ENCODE measurements at regions not wholly inside any gene's neighbourhood (a gene's known extent, or its start where the extent isn't known, plus 50 kb on each side); places are given as distances from the start of the nearest gene placed in this dataset.
"Not testable (repeated sequence)": the region's sequence is repeated elsewhere in the genome, so short reads cannot be mapped to it uniquely, and the experiment has no call there.

DNA sequence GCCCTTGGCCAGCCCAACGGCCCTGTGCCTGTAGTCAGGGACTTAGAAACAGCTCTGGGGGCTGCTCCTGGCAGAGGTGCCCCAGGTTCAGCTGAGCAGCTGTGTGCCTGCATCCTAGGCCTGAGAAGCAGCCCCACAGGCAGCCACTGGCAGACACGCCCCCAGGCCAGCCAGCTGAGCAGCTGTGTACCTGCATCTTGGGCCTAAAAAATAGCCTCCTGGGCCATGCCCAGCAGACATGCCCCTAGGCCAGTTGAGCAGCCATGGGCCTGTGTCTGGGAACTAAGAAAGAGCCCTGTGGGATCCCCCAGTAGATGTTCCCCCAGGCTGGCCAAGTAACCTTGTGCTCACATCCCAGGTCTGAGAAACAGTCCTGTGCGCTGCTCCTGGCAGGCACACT is 64.0 kb downstream of the TBR1 start:
- no peak overlapping the region for H3K4me3 ChIP-seq (ENCODE audit: control insufficient read depth, low read depth, low read length)
- no peak for TF ChIP-seq CTCF (conservative IDR thresholded peaks at IDR 0.05; ENCODE audit: control insufficient read depth, insufficient read depth, low read depth, low read length)
- DNase-seq (ENCODE audit: low read depth) = no peak

GRCh38 chr2:161481619-161482018 is 65.5 kb downstream of the TBR1 start:
- H3K4me3 ChIP-seq (ENCODE audit: control insufficient read depth, low read depth, low read length) = no peak overlapping the region
- no peak for DNase-seq (ENCODE audit: low read depth)
- TF ChIP-seq CTCF (conservative IDR thresholded peaks at IDR 0.05; ENCODE audit: control insufficient read depth, insufficient read depth, low read depth, low read length) = no peak

- H3K4me3 ChIP-seq (ENCODE audit: control insufficient read depth, low read depth, low read length) = no peak overlapping the region
- TF ChIP-seq CTCF (conservative IDR thresholded peaks at IDR 0.05; ENCODE audit: control insufficient read depth, insufficient read depth, low read depth, low read length) = no peak
- DNase-seq (ENCODE audit: low read depth) = no peak
These were observed 68.0 kb downstream of the TBR1 start for GRCh38 chr2:161484061-161484460.

DNA sequence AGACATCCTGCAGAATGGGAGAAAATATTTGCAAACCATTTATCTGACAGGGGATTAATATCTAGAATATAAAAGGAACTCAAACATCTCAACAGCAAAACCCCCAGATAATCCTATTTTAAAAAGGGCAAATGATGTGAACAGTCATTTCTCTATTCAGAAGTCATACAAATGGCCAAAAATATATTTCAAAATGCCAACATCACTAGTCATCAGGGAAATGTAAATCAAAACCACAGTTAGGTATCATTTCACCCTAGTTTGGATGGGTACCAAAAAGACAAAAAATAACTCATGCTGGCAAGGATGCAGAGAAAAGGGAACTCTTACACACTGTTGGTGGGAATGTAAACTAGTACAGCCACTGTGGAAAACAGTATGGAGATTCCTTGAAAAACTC is 70.0 kb downstream of the TBR1 start:
- DNase-seq (ENCODE audit: low read depth) = no peak
- no peak for TF ChIP-seq CTCF (conservative IDR thresholded peaks at IDR 0.05; ENCODE audit: control insufficient read depth, insufficient read depth, low read depth, low read length)
- no peak overlapping the region for H3K4me3 ChIP-seq (ENCODE audit: control insufficient read depth, low read depth, low read length)

DNA sequence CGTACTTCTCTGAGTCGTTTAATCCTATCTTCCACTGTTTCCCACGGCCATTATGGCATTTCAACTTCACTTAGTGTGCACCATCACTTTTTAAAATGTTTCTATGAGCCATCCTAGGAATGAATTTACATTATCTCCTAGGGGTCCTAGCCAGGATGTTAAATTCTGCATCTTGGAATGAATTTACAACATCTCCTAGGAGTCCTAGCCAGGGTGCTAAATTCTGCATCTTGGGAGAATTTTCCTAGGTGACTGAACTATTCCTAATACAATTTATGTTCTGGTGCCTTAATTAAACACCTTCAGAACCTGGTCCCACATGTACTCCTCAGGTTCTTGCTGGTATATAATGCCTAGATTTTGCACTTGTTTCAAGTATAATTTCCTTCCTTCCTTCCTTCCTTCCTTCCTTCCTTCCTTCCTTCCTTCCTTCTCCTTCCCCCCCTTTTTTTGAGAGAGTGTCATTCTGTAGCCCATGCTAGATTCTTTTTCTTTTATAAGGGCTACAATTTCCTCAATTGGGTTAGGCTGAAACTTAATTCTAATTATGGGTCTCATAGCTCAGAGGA is 72.1 kb downstream of the TBR1 start:
- TF ChIP-seq CTCF (conservative IDR thresholded peaks at IDR 0.05; ENCODE audit: control insufficient read depth, insufficient read depth, low read depth, low read length) = no peak
- H3K4me3 ChIP-seq (ENCODE audit: control insufficient read depth, low read depth, low read length) = no peak overlapping the region
- DNase-seq (ENCODE audit: low read depth) = no peak

GRCh38 chr2:161488879-161489278 is 72.8 kb downstream of the TBR1 start:
- no peak overlapping the region for H3K4me3 ChIP-seq (ENCODE audit: control insufficient read depth, low read depth, low read length)
- no peak for TF ChIP-seq CTCF (conservative IDR thresholded peaks at IDR 0.05; ENCODE audit: control insufficient read depth, insufficient read depth, low read depth, low read length)
- DNase-seq (ENCODE audit: low read depth) = no peak

- not testable (repeated sequence) for H3K4me3 ChIP-seq (ENCODE audit: control insufficient read depth, low read depth, low read length); DNase-seq (ENCODE audit: low read depth)
These were observed 85.0 kb downstream of the TBR1 start for GRCh38 chr2:161500892-161501610.

DNA sequence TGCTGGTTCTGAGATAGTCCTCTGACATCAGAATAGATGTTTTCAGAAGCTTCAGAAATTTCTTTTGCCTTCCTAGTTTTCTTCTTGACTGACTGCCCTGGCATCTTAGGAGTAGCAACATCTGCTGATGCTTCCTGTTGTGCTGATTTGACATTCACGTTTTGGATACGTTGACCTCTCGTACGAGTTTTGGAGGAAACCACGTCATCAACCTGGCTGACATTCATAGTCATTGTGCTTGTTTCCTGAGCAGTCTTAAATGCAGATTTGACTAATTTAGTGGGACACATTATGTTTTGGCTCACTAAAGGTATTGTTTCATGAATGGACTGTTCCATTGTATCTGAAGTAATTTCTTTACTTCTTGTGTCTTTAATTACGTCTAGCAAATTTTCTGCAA is 86.2 kb downstream of the TBR1 start:
- H3K4me3 ChIP-seq (ENCODE audit: control insufficient read depth, low read depth, low read length); DNase-seq (ENCODE audit: low read depth): not testable (repeated sequence)

DNA sequence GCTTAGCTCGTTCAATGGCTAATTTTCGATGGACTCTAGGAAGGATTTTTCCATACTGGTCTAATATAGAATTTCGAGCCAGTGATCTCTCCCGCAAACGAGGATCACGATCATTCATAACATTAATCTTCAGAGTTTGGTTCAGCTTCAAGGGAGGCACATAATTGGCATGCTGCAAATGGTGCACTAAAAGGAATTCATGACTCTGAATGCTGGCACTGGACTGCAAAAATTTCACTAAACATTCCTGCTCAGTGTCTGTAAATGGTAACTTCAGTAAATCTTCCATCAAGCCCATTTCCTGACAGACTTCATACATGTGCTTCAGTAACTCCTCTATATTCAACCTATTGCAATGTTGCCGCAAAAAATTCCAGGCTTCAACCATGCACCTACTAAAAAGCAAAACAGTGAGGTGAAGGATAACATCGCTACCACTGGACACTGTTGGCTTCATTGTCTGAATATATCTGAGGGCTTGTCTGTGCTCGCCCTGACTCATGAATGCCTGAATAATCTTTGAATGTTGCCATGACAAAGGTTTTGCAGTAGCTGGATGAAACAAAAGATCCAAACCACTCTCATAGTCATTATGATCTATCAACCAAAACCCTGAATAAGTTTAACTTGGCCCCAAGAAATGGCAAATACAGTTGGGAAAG is 88.7 kb downstream of the TBR1 start:
- not testable (repeated sequence) for H3K4me3 ChIP-seq (ENCODE audit: control insufficient read depth, low read depth, low read length); DNase-seq (ENCODE audit: low read depth)

DNA sequence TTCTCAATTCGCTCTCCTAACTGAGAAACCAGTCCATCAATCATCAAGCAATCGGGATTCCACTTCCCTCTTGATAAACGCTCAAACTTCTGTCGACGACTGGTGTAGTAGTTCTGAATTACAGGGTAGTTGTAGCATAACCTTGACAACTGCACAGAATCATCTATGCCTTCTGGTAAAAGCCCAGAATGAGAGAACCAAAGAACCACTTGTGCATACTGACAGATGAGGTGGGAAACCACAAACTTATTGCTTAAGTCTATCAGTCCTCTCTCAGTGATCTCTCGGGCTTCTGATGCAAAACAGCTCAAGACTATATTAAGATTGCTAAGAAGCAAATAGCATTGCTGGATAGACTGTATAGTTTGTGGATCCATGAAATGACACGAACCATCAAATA is 89.4 kb downstream of the TBR1 start:
- H3K4me3 ChIP-seq (ENCODE audit: control insufficient read depth, low read depth, low read length); DNase-seq (ENCODE audit: low read depth): not testable (repeated sequence)

Measured in fibroblast of mammary gland (primary cell).